SK-MEL-5 (cell line): ENCODE measurements at regions not wholly inside any gene's neighbourhood (a gene's known extent, or its start where the extent isn't known, plus 50 kb on each side); places are given as distances from the start of the nearest gene placed in this dataset.
A peak's percentile ranks its signal among the peaks of the same experiment; 100 is the strongest.
"Not testable (repeated sequence)": the region's sequence is repeated elsewhere in the genome, so short reads cannot be mapped to it uniquely, and the experiment has no call there.

ENCODE experiments used
- DNase-seq: peaks from one replicate; pipeline ENCODE4 v3.0.0-alpha.2; 2016; ENCODE audit warnings: low read depth, low spot score
- in situ Hi-C: cut with HindIII; loops from 2 replicates; pipeline ENCODE4 v1.10.0; 2016; ENCODE audit warnings: low sequenced_read_pairs, high pct_unique_total_duplicates, low pct_unique_long_range_greater_than_20kb

- in situ Hi-C loops, result no loop called here
- DNase-seq, result no peak
These were observed 923.9 kb upstream of the MAN1A1 start for GRCh38 chr6:120273411-120273810.

GRCh38 chr6:120272038-120272437 lies 922.5 kb upstream of the MAN1A1 start:
- no peak for DNase-seq
- in situ Hi-C loops, result no loop called here

GRCh38 chr6:120268256-120268655 lies 918.7 kb upstream of the MAN1A1 start:
- in situ Hi-C loops, DNase-seq: not testable (repeated sequence)

GRCh38 chr6:120262354-120262753 lies 912.8 kb upstream of the MAN1A1 start:
- in situ Hi-C loops, result no loop called here
- no peak for DNase-seq

GRCh38 chr6:120260636-120261035 lies 911.1 kb upstream of the MAN1A1 start:
- DNase-seq, result no peak
- in situ Hi-C loops, result no loop called here

- in situ Hi-C loops, result no loop called here
These were observed 905.1 kb upstream of the MAN1A1 start for GRCh38 chr6:120254651-120255050.

GRCh38 chr6:120248451-120248850 lies 898.9 kb upstream of the MAN1A1 start:
- in situ Hi-C loops, result no loop called here
- no peak for DNase-seq

More at GRCh38 chr6:120254651-120255050, 905.1 kb upstream of the MAN1A1 start:
- no peak for DNase-seq

- no peak for DNase-seq
- in situ Hi-C loops, result no loop called here
These were observed 887.7 kb upstream of the MAN1A1 start for GRCh38 chr6:120237221-120237620.

GRCh38 chr6:120230008-120230407 lies 880.4 kb upstream of the MAN1A1 start:
- in situ Hi-C loops, result no loop called here
- no peak for DNase-seq

- in situ Hi-C loops, result no loop called here
- DNase-seq, result no peak
These were observed 878.7 kb upstream of the MAN1A1 start for GRCh38 chr6:120228297-120228696.

GRCh38 chr6:120219339-120219738 lies 869.8 kb upstream of the MAN1A1 start:
- in situ Hi-C loops, result no loop called here
- no peak for DNase-seq

- in situ Hi-C loops, result no loop called here
These were observed 864.5 kb upstream of the MAN1A1 start for GRCh38 chr6:120214088-120214499.

GRCh38 chr6:120211955-120212792 lies 862.6 kb upstream of the MAN1A1 start:
- in situ Hi-C loops, result no loop called here
- no peak for DNase-seq

More at GRCh38 chr6:120214088-120214499, 864.5 kb upstream of the MAN1A1 start:
- DNase-seq, result no peak

GRCh38 chr6:120202878-120203277 lies 853.3 kb upstream of the MAN1A1 start:
- in situ Hi-C loops, result no loop called here
- no peak for DNase-seq

- in situ Hi-C loops, result no loop called here
- no peak for DNase-seq
These were observed 851.3 kb upstream of the MAN1A1 start for GRCh38 chr6:120200853-120201252.

- peak; percentile 51 for DNase-seq
These were observed 848.5 kb upstream of the MAN1A1 start for GRCh38 chr6:120198033-120198432.

GRCh38 chr6:120186080-120186479 lies 836.5 kb upstream of the MAN1A1 start:
- DNase-seq, result no peak
- in situ Hi-C loops, result no loop called here

More at GRCh38 chr6:120198033-120198432, 848.5 kb upstream of the MAN1A1 start:
- in situ Hi-C loops, result no loop called here

GRCh38 chr6:120173250-120173649 lies 823.7 kb upstream of the MAN1A1 start:
- in situ Hi-C loops, result no loop called here
- DNase-seq, result no peak

GRCh38 chr6:120164531-120164930 lies 815.0 kb upstream of the MAN1A1 start:
- in situ Hi-C loops, result no loop called here
- DNase-seq, result no peak
